A549 (cell line): ENCODE measurements at regions not wholly inside any gene's neighbourhood (a gene's known extent, or its start where the extent isn't known, plus 50 kb on each side); places are given as distances from the start of the nearest gene placed in this dataset.

Experiments
- KDM5A ChIP-seq: fragments of 200-600 bp; sonication (generic); IDR thresholded peaks from 2 replicates; pipeline ENCODE4 v1.6.1; 2016; ENCODE audit warnings: antibody characterized with exemption, mild to moderate bottlenecking
- PHF8 ChIP-seq: fragments of 200-600 bp; sonication (generic); IDR thresholded peaks from 2 replicates; pipeline ENCODE4 v1.6.1; 2016; ENCODE audit warnings: low read depth, mild to moderate bottlenecking, antibody characterized with exemption, moderate library complexity, borderline replicate concordance
- POLR2A ChIP-seq: IDR thresholded peaks from 2 replicates; pipeline ENCODE4 v1.6.1; 2012; ENCODE audit warnings: mild to moderate bottlenecking, low read length
- TF ChIP-seq, protein P1 (sequence below): fragments of >200 bp; sonication (Bioruptor Twin); formaldehyde crosslinking; IDR thresholded peaks from 3 replicates; pipeline ENCODE4 v1.5.1; 2016

- TF ChIP-seq, protein P1, sequence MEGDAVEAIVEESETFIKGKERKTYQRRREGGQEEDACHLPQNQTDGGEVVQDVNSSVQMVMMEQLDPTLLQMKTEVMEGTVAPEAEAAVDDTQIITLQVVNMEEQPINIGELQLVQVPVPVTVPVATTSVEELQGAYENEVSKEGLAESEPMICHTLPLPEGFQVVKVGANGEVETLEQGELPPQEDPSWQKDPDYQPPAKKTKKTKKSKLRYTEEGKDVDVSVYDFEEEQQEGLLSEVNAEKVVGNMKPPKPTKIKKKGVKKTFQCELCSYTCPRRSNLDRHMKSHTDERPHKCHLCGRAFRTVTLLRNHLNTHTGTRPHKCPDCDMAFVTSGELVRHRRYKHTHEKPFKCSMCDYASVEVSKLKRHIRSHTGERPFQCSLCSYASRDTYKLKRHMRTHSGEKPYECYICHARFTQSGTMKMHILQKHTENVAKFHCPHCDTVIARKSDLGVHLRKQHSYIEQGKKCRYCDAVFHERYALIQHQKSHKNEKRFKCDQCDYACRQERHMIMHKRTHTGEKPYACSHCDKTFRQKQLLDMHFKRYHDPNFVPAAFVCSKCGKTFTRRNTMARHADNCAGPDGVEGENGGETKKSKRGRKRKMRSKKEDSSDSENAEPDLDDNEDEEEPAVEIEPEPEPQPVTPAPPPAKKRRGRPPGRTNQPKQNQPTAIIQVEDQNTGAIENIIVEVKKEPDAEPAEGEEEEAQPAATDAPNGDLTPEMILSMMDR, result no peak
- TF ChIP-seq POLR2A (no peak), KDM5A (no peak), PHF8 (no peak)
These were observed 120.2 kb downstream of the SLC4A3 start for GRCh38 chr2:219747637-219748036.
